Central memory CD8-positive, alpha-beta T cell (primary cell): ENCODE measurements at regions not wholly inside any gene's neighbourhood (a gene's known extent, or its start where the extent isn't known, plus 50 kb on each side); places are given as distances from the start of the nearest gene placed in this dataset.
A peak's percentile ranks its signal among the peaks of the same experiment; 100 is the strongest.

ENCODE experiments used
- ATAC-seq: fragments of 150-1000 bp; cut with Tn5 transposase; replicated peaks from 2 replicates; pipeline ENCODE4 v1.10.0; 2022; ENCODE audit warnings: mild to moderate bottlenecking, moderate FRiP score, moderate number of reproducible peaks; ENCODE audit not compliant: poor library complexity, severe bottlenecking; ENCODE audit errors: extremely low read depth
- DNase-seq, 2 donors: peaks; one replicate each; pipeline ENCODE4 v3.0.0; 2021; ENCODE audit warnings: low spot score in 2 of 2
- H3K27ac Mint-ChIP-seq: one replicate; pipeline ENCODE4 v1.8.0; 2022; ENCODE audit warnings: low read depth, mild to moderate bottlenecking, moderate library complexity, mixed read lengths
- H3K27me3 Mint-ChIP-seq: one replicate; pipeline ENCODE4 v1.8.0; 2022; ENCODE audit warnings: mixed read lengths
- H3K36me3 Mint-ChIP-seq: one replicate; pipeline ENCODE4 v1.8.0; 2022; ENCODE audit warnings: mild to moderate bottlenecking, moderate library complexity, mixed read lengths; ENCODE audit not compliant: insufficient read depth
- H3K4me1 Mint-ChIP-seq: one replicate; pipeline ENCODE4 v1.8.0; 2022; ENCODE audit warnings: mixed read lengths
- H3K4me3 Mint-ChIP-seq: one replicate; pipeline ENCODE4 v1.8.0; 2022; ENCODE audit warnings: mild to moderate bottlenecking, moderate library complexity, mixed read lengths
- H3K9me3 Mint-ChIP-seq: one replicate; pipeline ENCODE4 v1.8.0; 2022; ENCODE audit warnings: mixed read lengths

DNA sequence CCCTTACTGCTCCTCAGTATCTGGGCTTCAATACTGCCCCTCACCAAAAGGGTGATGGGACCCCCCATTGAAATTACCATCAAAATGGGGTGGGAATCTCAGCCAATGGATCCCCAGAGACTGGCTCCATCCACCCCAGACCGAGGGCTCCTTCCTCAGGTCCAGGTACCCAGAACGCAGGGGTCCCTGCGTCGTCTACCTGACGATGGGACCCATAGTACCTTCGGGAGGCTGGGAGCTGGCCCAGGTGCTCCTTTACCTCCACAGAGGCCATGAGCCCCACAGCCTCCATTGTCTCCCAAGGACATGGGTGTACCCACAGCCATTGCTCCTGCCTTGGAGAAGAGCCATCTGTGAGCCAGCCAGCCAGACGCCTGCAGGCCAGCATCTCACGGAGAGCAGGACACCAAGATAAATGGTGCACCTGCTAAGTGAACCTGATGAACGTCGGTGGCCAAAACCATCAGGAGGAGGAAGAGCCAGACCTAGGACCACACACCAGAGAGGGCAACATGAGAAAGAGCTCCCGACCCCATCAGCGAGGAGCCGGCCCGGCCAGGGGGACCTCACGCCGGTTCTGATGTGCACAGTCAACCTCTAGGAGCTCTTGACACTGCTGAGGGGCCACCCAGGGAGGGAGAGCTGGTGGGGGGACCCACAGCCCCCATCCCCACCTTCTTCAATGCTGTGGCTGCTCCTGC is 156.8 kb upstream of the SOX1 start:
- no peak overlapping the region for H3K4me3 Mint-ChIP-seq
- no peaks in the 10 kb centered on the region for H3K4me1 Mint-ChIP-seq
- no peak for ATAC-seq
- H3K27me3 Mint-ChIP-seq, result no peaks in the 10 kb centered on the region
- H3K36me3 Mint-ChIP-seq, result no peaks in the 10 kb centered on the region
- peaks cover 5% of the 10 kb centered on the region for H3K9me3 Mint-ChIP-seq
- DNase-seq, result no peak
- no peak overlapping the region for H3K27ac Mint-ChIP-seq

DNA sequence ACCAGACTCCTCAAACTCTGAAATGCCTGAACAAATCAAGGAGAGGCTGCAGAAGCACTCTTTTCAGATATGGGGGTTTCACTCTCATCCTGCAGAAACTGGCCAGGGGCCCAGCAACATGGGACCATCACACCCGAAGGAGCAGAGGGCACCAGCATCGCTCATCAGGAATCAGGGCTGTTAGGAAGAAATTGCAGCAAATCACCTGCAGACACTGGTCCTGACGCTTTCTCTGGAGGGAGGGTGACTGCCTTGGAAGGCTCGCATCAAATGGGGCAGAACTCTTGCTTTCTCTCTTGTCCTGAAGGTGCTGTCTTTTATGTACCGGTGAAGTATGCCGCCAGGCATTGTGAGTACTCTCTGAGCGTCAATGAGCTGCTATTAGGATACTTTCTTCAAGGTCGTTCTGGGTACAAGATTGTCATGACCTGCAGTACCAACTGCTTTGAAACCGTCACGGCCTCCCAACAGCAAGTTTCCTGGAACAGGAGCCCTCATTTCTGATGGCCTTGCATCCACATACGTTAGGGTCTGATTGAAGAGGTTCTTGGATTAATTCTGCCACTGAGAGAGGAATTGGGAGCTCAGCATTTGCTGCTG is 155.7 kb upstream of the SOX1 start:
- Mint-ChIP-seq H3K27me3 (no peaks in the 10 kb centered on the region), H3K36me3 (no peaks in the 10 kb centered on the region), H3K4me1 (no peaks in the 10 kb centered on the region), H3K4me3 (no peak overlapping the region), H3K27ac (no peak overlapping the region), H3K9me3 (no peaks in the 10 kb centered on the region)
- ATAC-seq (no peak), DNase-seq (no peak)

DNA sequence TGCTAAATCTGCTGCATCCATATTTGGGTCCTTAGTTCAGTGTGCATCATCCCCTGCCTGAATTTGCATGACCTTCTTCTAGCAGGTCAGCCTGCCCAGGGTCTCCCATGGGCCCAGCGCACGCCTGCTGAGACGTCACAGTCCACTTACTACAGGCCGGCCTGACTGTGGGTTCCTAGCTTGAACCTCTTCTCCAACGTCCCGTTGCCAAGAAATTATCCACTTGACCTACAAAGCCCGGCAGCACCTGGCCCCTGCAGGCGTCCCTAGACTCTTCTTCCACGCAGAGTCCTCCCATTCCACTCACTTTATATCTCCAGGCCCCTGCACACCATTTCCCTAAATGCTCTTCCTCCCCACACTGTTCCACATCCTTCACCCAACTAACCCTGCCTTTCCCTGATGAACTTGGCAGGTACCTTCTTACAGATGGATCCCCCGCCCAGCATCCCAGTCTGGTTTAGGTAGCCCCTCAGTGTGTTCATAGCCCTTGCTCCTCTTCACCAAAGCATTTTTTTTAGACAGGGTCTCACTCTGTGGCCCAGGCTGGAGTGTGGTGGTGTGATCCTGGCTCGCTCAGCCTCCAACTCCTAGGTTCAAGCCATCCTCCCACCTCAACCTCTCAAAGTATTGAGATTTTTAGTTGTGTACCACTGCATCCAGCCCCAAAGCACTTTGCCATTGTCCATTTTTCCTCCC is 155.0 kb upstream of the SOX1 start:
- no peaks in the 10 kb centered on the region for H3K36me3 Mint-ChIP-seq

DNA sequence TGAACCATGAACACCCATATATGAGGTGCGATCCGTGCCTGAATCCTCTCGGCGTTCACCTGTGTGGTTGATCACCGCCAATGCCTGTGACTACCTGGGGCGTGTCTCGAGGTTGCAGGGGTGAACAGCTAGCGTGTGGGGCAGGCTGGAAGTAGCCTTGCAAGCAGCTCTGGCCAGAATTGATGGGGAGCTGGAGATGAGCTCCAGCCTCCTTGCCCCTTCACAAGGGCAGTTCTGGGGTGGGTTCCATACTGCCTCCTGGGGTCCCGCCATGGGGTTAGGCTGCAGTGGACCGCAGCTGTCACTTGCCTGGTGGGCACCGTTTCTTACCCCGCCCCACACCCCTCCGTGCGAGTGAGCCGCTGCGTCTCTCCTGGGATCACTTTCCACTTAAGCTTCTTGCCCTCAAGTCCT is 154.5 kb upstream of the SOX1 start:
- DNase-seq (peak in 1 of 2 donors; percentile 2), ATAC-seq (no peak)
- H3K4me3 Mint-ChIP-seq, result no peak overlapping the region
- no peak overlapping the region for H3K27ac Mint-ChIP-seq
- H3K9me3 Mint-ChIP-seq, result no peaks in the 10 kb centered on the region
- H3K4me1 Mint-ChIP-seq, result no peaks in the 10 kb centered on the region
- no peaks in the 10 kb centered on the region for H3K27me3 Mint-ChIP-seq
- H3K36me3 Mint-ChIP-seq, result no peaks in the 10 kb centered on the region

More for the DNA sequence above, 155.0 kb upstream of the SOX1 start:
- Mint-ChIP-seq H3K27ac (no peak overlapping the region), H3K4me1 (no peaks in the 10 kb centered on the region), H3K4me3 (no peak overlapping the region), H3K9me3 (no peaks in the 10 kb centered on the region), H3K27me3 (no peaks in the 10 kb centered on the region)
- DNase-seq (no peak), ATAC-seq (no peak)

DNA sequence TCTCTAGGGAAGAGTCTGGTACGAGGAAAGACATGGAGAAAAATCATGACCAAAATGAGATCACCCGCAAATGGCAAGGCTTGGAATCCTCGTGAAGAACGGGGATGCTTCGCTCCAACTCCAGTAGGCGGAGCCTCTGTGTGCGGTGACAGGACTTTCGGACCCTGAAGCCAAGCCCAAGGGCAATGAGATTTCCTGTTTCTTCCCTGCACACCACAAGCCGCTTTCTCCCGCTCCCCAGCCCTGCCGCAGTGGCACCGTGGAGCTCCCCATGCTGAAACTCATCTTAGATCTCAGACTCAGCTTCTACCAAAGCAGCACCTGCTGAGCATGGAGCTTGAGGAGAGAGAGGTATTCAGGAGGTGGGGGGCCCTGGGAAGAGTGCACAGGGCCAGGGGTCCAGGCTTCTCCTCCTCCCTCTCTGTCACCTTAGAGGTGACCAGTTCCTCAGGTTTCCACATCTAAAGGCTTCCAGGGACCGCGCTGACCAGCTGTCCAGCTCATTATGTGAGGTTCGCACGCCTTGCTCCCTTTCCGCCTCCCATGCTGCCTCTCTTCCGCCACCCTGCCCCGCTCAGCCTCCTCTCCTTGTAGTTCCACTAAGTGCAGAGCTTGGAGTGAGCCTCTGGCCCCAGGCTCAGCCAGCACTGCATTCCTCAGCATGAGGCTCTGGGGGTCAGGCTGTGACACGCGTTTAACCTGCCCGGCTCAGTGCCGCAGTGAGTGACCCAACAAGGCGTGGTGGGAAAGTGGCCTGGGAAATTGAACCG is 153.8 kb upstream of the SOX1 start:
- no peak overlapping the region for H3K27ac Mint-ChIP-seq
- H3K36me3 Mint-ChIP-seq, result no peaks in the 10 kb centered on the region
- H3K27me3 Mint-ChIP-seq, result peaks cover 7% of the 10 kb centered on the region
- ATAC-seq (no peak), DNase-seq (peak in 1 of 2 donors; percentile 2)
- H3K4me1 Mint-ChIP-seq, result no peaks in the 10 kb centered on the region
- no peaks in the 10 kb centered on the region for H3K9me3 Mint-ChIP-seq
- H3K4me3 Mint-ChIP-seq, result no peak overlapping the region

DNA sequence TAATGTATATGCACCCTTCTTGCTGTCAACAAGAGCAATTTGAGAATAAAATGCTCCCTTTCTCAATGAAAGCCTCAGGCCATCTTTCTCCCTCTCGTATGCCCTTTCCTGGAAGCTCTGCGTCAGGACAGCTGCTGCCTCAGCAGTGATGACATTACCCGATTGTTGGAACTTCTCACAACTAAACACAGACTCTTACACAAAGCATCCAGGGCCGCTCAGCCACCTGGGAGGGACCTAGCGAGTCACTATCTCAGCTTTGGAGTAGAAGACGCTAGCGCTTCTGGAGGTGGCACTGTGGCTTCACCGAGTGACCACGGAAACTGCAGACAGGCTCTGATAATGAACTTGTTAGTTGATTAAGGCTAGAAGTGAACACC is 153.2 kb upstream of the SOX1 start:
- peaks cover 8% of the 10 kb centered on the region for H3K27me3 Mint-ChIP-seq
- H3K4me1 Mint-ChIP-seq, result no peaks in the 10 kb centered on the region
- H3K36me3 Mint-ChIP-seq, result no peaks in the 10 kb centered on the region
- no peak overlapping the region for H3K4me3 Mint-ChIP-seq
- no peaks in the 10 kb centered on the region for H3K9me3 Mint-ChIP-seq
- ATAC-seq (no peak), DNase-seq (no peak)
- no peak overlapping the region for H3K27ac Mint-ChIP-seq

DNA sequence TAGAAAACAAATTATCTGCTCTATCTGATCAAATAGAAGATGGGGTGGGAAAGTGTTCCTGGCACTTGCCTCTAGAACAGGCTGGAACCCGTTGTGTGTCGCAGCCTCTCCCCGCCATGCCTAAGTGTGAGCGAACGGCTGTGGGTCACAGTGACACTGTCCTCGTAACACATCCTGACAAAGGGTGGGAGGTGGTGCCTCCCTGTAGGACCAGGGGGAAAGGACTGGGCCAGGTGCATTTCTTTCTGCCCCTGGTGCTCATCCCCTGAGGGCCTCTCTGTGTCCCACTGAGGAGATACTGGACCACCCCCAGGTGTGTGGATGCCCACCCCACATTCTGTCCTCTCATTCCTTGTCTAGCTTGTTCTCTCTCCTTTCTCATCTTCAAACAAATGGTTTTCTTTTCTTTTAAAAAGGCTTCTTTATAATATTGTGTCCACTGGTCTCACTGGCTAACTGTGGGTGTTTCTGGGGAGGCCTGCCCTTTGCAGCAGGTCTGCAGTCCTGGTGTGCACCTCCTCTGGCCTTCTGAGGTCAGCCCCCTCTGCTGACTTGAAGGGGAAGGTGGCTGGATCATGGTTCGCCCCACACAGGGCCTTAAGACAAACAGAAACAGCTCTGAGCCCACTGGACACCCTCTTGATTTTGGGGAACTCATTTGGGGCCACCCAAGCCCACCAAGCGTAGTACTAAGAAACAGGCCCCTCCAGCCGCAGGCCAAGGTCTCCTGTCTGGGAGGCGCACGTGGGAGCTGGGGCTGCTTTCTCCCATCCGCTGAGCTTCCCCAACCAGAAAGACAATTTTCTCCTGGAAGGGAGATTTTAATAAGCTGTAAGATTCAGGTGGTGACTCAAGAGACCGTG is 152.5 kb upstream of the SOX1 start:
- ATAC-seq, result no peak
- Mint-ChIP-seq H3K27ac (no peak overlapping the region), H3K4me1 (no peaks in the 10 kb centered on the region)

DNA sequence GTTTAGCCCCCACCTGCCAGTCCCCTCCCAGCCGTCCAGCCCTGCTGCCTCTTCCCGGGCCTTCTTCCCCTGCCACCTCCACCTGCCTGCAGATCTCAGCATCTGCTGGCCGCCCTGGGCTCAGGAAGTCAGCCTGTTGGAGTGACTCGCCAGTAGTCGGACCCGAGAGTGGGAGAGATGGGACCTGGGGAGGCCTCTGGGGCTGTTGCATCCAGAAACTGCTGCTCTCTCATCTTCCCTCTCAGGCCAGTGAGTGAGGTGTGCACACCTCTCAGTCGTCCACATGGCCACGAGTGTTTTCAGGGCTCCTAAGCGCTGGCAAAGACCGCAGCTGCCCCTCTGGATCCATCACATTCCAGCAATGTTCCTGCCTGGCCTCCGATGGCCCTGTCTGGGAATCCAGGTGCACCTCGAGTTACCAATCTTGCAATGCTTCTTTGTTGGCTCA is 151.8 kb upstream of the SOX1 start:
- H3K4me1 Mint-ChIP-seq, result no peaks in the 10 kb centered on the region
- DNase-seq (no peak), ATAC-seq (no peak)
- H3K27me3 Mint-ChIP-seq, result peaks cover 8% of the 10 kb centered on the region
- no peak overlapping the region for H3K27ac Mint-ChIP-seq
- no peak overlapping the region for H3K4me3 Mint-ChIP-seq
- no peaks in the 10 kb centered on the region for H3K36me3 Mint-ChIP-seq
- H3K9me3 Mint-ChIP-seq, result no peaks in the 10 kb centered on the region

More for the DNA sequence above, 152.5 kb upstream of the SOX1 start:
- DNase-seq, result no peak
- no peaks in the 10 kb centered on the region for H3K9me3 Mint-ChIP-seq
- H3K4me3 Mint-ChIP-seq, result no peak overlapping the region
- H3K36me3 Mint-ChIP-seq, result no peaks in the 10 kb centered on the region
- peaks cover 8% of the 10 kb centered on the region for H3K27me3 Mint-ChIP-seq

DNA sequence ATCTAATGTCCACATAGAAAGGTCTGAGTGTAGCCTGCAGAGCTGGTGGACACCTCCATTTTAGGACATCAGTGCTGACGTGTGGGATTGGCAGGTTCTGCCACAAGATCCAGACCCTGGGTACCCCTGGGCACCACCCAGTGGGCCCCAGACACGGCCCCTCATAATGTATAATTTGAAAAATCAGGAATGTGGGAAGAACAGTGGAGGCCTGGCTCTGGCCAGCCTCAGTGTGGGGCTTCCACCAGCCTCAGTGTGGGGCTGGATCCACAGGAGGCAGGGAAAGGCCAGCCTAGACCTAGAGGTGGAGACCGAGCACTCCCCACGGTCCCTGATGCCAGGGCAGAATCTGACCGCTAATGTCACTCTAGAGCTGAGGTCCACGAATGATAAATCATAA is 150.7 kb upstream of the SOX1 start:
- H3K27me3 Mint-ChIP-seq, result peaks cover 17% of the 10 kb centered on the region
- H3K4me1 Mint-ChIP-seq, result no peaks in the 10 kb centered on the region
- no peak overlapping the region for H3K27ac Mint-ChIP-seq
- no peak overlapping the region for H3K4me3 Mint-ChIP-seq
- ATAC-seq (no peak), DNase-seq (no peak)
- H3K9me3 Mint-ChIP-seq, result no peaks in the 10 kb centered on the region
- H3K36me3 Mint-ChIP-seq, result no peaks in the 10 kb centered on the region

DNA sequence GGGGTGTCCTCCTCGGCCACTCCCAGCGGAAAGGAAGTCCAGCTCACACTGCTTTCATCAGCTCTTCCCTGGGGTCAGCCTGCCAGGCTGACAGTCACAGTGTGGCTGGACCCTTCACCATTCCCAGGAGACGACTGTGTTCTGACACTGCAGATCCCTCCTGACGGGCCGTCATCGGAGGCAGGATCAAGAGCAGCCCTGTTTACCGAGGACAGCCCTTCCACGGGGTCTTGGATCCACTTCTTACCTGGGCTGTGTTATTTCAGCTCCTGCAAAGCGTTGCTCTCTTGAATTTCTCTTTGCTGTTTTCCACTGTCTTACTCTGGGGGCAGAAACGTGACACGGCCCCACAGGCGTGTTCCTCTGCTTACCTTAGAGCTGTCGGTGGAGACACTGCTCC is 149.9 kb upstream of the SOX1 start:
- peaks cover 18% of the 10 kb centered on the region for H3K27me3 Mint-ChIP-seq
- no peaks in the 10 kb centered on the region for H3K9me3 Mint-ChIP-seq
- H3K4me3 Mint-ChIP-seq, result no peak overlapping the region
- ATAC-seq (no peak), DNase-seq (no peak)
- no peak overlapping the region for H3K27ac Mint-ChIP-seq
- H3K4me1 Mint-ChIP-seq, result no peaks in the 10 kb centered on the region
- H3K36me3 Mint-ChIP-seq, result no peaks in the 10 kb centered on the region

DNA sequence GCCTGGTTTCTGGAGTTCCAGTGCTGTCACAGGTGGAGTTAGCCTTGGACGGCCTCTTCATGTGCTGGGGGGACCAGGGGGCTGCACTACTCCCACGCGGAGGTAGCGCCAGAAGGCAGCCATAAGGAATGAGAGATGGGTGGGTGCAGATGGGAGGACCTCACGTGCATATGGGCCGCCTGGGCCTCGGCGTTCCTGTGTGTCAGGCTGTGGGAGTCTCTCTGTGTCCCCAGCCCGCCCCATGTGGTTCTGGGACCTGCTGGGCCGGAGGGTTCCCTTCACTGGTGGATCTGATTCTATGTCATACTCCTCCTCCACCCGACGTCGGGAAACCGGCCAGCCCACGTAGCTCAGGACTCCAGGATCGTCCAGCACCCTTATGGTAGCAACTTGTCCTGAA is 149.0 kb upstream of the SOX1 start:
- DNase-seq (no peak), ATAC-seq (no peak)
- Mint-ChIP-seq H3K36me3 (no peaks in the 10 kb centered on the region), H3K27me3 (peaks cover 18% of the 10 kb centered on the region), H3K9me3 (no peaks in the 10 kb centered on the region), H3K4me1 (no peaks in the 10 kb centered on the region), H3K4me3 (no peak overlapping the region), H3K27ac (no peak overlapping the region)

DNA sequence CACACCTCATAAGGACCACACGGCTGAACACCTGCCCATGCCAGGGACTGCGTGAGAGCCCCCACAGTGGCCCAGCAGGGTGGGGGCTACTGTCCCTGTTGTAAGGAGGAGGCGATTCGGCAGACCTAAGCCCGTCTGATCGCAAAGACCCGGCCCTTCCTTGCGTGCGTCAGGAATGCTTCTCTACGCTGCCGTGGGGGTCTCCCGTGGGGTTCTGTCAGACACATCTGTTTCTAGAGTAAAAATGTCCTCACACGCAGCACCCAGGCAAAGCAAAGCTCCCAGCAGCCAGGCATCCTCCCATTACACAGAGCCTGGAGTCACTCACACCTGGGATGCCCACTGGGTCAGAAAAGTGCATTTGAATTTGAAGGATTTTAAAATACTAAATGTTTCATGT is 147.7 kb upstream of the SOX1 start:
- Mint-ChIP-seq H3K4me3 (no peak overlapping the region), H3K9me3 (no peaks in the 10 kb centered on the region)

More for the DNA sequence above, 147.7 kb upstream of the SOX1 start:
- ATAC-seq (no peak), DNase-seq (no peak)
- peaks cover 18% of the 10 kb centered on the region for H3K27me3 Mint-ChIP-seq
- H3K27ac Mint-ChIP-seq, result no peak overlapping the region
- no peaks in the 10 kb centered on the region for H3K36me3 Mint-ChIP-seq
- H3K4me1 Mint-ChIP-seq, result no peaks in the 10 kb centered on the region
